Forelimb muscle (tissue), 1 donor: ENCODE measurements at regions not wholly inside any gene's neighbourhood (a gene's known extent, or its start where the extent isn't known, plus 50 kb on each side); places are given as distances from the start of the nearest gene placed in this dataset.
A peak's percentile ranks its signal among the peaks of the same experiment; 100 is the strongest.

ENCODE experiments used
- DNase-seq: peaks from one replicate; pipeline ENCODE4 v3.0.0-alpha.2; 2013; ENCODE audit warnings: low read depth

DNA sequence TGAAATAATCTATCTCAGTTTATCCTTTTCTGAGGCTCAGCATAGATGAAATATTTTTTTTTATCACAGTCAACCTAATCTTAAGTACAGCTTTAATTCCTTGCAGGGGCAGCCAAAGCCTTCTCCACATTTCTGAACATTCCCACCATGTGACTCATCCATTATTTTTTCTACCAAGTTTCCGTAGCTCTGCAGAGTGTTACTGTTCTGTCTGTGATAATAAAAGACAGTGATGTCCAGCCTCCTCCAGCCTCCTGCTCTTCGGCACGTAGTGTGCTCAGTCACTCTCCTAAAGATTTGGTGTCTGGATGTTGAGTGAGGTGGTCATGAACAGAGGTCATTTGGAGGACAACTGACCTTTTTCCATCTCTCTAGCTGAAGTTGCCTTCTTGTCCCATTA, 338.1 kb upstream of the ADAMTS16 start:
- no peak for DNase-seq

DNA sequence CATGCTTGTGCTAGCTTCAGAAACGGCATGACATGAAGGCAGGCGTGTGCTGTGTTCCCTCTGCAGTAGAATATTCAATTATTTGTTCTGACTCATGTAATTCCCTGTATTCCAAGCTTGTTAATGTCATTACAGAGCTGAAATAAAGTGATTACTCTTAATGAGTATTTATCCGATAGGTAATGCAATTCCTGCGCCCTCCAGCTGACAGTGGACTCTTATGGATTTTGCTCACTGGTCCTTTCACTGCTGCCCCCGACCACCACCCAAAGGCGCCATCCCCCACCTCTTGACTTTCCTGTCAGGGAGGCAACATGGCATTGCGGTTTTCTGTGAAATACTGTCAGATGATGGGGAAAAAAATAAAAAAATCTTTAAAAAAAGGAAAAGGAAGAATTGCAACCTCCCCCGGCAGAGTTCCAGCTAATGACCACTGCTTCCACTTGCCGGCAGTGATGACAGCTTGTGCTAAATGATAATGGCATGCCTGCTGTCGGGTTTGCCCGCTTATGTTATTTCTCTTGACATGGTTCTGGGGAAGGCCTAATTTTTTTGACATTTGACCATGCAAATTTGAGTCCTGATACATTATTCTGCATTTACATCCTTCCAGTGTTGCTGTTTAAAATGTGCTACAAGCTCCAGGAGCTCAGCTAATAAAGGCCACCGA, 335.3 kb upstream of the ADAMTS16 start:
- DNase-seq, result no peak

DNA sequence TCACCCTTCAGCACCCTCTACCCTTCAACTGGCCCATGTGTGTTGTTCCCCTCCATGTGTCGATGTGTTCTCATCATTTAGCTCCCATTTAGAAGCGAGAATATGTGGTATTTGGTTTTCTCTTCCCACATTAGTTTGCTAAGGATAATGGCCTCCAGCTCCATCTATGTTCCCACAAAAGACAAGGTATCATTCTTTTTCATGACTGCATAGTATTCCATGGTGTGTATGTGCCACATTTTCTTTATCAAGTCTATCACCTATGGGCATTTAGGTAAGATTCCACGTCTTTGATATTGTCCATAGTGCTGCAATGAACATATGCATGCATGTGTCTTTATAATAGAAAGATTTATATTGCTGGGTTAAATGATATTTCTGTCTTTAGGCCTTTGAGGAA, 325.1 kb upstream of the ADAMTS16 start:
- DNase-seq, result no peak

DNA sequence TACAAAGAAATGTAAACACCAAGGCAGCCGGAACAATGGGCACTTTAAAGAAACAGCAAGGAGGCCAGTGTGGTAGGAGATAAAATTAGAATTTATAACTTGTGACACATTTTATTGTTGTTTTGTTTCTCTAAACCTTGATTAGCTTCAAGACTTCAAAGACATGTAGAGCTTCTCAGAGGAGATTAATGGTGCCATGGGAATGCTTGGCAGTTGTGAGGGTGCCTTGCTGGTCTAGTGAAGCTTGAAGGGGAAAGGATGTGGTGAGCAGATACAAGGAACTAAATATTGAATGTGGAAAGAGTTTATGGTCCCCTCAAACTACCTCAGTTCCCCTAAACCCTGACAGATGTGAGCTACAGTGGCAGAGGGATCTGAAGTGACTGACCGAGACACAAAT, 322.4 kb upstream of the ADAMTS16 start:
- DNase-seq, result no peak

DNA sequence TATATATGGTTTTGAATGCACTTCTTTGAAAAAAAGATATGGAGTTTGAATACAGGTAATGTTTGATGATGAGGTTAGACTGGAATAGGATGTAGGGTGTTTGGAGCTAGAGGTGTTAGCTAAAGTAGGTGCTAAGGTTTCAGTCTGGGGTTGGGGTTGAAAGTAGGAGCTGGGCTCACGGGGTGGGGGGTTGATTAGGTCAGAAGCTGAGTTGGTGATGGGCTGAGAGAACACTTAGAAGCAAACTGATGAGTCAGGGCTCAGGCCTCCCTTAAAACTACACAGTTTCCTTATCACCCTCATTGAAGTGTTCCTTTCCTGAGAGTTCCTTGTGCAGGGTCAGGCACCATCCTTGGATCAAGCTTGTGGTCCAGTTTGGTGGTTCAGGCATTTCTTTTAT, 308.8 kb upstream of the ADAMTS16 start:
- no peak for DNase-seq

DNA sequence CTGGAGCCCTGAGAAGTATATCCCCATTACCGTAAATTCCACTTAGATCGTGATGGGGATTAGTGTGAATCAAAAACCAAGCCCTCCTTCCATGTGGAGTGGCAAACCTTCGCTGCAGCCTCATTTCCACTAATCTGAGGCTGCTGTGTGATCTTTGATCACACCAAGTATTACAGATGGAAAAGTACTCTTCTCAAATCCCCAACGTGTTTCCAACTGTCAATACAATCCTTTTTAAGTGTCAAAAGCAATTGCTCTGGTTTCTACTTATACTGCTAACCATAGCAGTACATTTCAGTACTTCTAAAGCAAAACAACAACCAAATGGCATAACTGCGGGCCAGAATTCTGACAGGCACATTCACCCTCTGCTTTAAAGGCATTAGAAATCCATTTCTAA, 307.7 kb upstream of the ADAMTS16 start:
- no peak for DNase-seq

DNA sequence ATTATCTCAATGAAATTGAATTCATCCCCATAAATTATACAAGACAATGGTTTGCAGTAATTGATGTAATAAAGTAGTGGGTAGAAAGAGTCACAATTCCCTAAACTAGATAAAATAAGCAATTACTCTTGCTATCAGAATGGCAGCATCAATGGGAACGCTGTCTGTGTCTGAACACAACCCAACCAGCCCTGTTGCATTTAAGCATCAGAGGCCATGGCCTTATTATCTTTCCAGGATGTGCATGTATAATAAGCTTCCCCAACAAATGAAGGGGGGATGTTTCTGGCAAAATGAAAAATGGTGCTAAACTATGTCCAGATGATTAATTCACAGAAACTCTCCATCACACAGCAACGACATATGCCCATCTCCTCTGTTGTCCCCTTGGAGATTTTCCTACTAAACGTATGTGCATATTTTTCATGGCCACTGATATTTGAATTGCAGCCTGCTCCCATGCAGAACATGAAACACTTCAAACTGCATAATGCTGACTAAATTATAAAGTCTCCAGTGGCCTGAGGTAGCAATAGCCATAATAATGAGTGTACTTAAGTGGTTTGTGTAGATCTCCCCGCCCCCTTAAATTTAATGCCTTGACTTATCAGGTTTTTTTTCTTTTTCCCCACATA, 306.9 kb upstream of the ADAMTS16 start:
- DNase-seq, result no peak

DNA sequence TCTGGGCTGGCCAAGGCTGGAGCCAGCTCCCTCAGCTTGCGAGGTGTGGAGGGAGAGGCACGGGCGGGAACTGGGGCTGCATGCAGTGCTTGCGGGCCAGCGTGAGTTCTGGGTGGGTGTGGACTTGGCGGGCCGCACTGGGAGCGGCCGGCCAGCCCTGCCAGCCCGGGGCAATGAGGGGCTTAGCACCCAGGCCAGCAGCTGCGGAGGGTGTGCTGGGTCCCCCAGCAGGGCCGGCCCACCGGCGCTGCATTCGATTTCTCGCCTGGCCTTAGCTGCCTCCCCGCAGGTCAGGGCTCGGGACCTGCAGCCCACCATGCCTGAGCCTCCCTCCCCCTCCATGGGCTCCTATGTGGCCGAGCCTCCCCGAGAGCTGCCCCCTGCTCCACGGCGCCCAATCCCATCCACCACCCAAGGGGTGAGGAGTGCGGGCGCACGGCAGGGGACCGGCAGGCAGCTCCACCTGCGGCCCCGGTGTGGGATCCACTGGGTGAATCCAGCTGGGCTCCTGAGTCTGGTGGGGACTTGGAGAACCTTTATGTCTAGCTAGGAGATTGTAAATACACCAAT, 302.6 kb upstream of the ADAMTS16 start:
- no peak for DNase-seq

DNA sequence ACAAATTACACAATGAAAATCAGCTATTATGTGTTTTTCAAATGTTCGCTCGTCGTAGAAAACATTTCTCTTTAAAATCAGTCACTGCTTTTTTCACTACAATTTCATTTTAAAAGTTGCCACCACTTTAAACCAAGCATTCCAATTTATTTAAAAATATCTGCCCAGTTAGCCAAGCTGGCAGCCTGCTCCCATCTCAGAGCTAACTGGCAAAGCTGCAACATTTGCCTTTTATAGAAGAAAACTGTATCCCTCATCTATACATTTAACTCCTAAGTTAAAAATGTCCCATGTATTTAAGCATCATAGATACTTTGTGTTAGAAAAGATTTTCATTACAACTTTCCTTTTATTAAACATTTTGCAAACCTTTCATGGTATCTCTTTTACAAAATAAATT, 294.9 kb upstream of the ADAMTS16 start:
- DNase-seq, result no peak

DNA sequence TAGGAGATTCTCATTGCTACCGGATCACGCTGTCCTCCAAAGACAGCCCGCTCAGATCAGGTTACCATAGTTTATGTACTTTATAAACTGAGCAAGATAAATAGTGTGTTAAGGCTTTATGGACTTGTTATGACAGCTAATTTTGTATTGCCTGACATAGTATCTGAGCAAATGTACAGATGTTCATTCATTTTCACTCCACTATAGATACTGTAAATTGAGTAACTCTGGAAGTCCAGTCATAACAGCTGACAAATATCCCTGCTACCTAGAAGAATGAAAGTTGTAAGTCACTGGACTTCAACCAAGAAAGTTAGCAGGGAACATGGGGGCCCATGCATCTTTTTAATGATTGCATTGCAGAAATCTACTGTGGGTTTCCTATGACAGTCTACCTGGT, 292.4 kb upstream of the ADAMTS16 start:
- DNase-seq, result no peak

DNA sequence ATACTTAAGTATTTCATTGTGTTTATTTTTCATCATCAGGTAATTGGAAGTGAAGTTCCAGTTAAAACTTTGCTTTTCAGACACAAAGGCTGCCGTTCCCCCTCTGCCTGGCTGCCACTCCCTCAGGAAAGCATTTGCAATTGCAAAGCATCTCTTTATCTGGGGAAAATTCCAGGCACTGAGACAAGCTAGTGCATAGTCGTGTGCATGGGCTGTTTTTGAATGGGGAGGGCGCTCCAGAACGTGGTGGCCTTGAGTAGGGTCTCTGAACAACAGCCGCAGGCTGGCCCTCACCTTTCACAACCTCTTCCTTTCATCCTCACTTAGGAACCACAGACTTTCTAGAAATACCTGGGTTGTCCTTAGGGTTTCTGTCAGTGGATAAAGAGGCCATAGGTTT, 285.1 kb upstream of the ADAMTS16 start:
- DNase-seq, result no peak

DNA sequence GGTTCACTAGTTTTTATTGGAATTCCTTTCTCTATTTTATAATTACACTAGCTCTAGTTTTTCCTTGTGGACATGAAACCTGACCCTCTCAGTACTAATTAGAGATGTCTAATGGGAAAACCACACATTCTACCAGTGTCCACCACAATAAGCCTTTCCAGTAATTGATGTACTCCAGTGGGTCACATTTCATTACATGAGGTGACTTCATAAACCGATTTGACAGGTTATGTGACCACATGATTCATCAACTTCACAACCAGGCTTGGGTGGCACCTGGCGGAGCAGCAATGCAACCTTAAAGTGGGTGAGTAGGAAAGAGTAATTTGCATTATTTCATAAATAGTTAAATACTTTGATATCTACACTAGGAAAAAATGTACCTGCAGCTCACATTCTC, 284.2 kb upstream of the ADAMTS16 start:
- no peak for DNase-seq

DNA sequence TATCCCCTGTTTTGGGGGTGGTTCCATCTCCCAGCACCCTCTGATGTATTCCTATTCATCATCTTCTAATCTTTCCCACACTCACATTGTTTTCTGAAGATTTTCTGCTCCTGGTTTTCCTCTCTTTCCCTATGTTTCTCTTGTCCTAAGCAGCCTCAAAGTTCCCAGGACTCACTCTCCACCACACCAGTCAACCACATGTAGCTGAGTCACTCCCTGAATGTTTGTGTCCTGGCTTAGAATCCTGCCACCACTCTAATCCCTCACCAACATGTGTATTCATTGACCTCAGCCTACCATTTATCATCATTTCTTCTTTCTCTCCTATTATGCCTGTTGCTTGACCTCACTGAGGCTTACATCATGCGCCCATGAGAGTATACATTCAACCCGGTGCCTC, 282.4 kb upstream of the ADAMTS16 start:
- DNase-seq, result no peak

DNA sequence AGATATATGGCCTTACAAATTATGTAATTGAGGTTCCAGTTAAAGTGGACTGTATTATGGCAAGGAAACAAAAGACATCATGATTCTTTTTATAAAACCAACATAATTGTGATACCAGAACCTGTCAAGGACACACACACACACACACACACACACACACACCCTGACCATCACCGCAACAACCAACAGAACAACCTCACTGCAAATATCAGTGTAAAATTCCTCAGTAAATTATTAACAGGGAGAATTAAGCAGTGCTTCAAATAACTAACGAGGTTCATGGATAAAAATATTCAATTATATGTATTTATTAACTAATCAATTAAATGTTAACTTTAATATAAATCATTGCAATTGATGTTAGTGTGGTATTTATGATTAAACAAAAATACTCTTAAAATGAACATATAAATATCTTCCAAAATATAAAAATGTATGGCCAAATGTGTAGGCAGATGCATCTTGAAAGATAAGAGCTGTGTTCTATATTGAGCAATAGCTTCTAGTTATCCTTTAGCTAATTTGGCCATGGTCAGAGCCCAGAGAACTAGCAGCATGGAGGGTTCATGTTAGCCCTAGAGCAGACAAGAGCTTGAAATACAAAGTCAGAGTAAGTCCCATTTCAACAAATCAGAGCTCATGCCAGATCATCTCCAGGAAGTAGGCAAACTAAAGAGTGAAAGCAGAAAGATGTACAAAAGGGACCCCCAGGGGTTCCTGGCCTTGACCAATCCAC, 280.5 kb upstream of the ADAMTS16 start:
- no peak for DNase-seq

DNA sequence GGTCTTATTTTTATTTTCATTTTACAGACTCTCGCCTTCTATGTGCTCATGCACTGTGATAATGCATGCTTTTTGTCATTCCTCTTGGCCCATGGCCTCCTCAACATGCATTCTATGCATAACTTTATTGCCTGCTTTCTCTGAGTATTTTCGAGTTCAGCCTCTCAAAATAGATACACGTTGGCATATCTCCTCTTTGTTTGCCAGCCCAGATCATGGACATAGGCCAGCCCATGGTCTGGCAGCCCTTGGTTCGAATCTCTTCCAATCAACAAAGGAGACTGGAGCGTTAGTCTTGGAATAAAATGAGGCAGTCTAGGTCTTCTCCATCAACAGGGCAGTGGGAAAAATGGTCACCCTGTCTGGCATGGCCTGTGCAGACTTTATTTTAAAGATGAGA, 279.5 kb upstream of the ADAMTS16 start:
- DNase-seq, result no peak

DNA sequence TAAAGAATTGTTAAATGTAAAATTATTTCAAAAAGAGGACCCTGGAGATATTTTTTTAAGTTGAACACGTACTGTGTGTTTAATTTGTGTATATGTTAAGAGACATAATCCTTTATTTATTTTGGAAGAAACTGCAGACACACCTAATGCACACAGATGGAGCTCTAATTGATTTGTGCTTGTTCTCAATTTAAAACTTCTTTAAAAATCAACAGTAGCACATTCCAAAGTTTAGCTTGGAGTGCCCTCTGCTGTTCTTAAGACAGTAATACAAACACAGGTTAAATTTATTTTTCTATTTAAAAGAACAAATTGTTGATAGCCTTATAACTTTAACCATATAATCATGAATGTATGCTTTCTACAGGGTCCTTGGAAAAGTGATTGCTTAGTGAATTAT, 277.6 kb upstream of the ADAMTS16 start:
- peak; percentile 11 for DNase-seq

DNA sequence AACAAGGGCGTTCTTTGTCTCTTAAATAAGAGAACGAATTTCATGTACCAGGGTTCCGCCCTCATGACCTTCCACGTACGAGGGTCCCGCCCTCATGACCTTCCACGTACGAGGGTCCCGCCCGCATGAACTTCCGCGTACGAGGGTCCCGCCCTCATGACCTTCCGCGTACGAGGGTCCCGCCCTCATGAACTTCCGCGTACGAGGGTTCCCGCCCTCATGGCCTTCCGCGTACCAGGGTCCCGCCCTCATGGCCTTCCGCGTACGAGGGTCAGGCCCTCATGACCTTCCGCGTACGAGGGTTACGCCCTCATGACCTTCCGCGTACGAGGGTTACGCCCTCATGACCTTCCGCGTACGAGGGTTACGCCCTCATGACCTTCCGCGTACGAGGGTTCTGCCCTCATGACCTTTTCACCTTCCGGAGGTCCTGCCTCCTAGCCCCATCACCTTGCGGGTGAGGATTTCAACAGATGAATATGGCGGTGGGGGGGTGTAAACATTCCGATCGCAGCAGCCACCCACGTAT, 273.9 kb upstream of the ADAMTS16 start:
- no peak for DNase-seq

DNA sequence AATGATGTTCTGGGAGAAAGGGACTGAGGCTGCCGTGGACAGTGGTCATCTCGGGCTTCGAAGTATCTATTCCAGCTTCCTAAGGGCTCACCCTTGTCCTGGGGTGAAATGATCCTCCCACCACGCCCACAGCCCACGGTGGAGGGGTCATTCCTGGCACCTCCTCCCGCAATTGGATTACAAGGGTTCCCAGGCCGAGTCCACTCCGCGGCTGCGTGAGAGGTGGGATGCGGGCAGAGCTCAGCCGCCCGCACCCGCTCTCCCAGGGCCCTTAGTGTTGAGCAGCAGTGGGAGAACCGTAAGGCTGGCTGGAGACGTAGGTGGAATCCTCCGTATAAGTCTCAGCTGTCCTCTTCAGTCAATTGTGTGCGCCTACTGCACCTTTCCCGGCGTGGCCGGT, 273.3 kb upstream of the ADAMTS16 start:
- no peak for DNase-seq

DNA sequence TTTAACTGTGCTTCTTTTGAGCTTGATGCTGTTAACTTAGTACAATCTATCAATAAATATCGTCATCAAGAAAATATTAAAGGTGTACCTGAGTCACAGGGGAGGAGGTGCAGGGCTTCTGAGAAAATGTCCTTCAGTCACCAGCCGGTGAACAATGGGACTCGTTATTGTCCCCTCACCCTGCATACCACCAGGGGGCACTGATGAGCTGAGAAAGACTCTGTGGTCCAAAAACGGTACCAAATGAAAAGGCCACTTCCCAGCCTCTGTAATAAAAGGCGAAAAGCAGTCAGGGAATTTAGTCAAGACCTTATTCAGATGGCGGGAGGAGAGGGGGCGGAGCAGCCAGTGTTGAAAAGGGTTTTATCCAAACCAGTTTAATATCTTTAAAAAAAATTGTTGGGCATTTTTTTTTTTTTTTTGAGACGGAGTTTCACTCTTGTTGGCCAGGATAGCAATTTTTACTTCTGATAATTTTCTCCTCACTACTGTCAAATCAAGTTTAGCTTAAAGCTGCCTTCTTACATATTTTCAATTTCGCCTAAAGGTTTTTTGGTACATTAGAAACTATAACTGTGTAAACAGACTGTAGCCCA, 271.9 kb upstream of the ADAMTS16 start:
- DNase-seq, result no peak

DNA sequence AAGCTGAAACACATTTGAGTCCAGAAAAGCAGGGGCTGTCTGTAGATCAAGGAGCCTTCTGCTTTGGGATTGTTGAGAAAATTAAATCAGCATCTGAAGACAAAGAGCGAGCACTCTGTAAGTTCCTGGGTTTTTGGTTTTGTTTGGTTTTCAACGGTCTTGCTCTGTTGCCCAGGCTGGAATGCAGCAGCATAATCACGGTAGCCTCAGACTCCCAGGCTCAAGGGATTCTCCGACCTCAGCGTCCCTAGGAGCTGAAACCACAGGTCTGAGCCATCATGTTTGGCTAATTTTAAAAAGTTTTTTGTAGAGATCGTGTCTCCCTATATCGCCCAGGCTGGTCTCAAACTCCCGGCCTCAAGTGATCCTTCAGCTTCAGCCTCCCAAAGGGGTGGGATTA, 266.5 kb upstream of the ADAMTS16 start:
- no peak for DNase-seq

DNA sequence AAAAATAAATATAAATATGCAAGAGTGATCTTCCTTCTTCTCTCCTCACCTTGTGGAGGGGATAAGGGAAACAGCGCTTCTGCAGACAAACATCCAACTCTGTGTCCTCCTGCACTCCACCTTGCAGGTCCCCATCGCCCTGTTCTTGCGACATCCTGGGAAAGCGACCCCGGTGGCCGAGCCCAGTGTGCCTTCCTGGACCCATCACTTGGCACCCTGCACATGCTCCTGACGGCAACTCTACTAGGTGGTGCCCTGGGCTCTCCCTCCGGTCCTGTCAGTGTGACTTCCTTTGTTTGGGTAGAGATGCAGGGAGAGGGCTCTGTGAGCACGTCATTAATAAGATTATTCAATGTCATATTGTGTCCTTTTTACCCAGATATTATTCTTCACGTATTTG, 266.0 kb upstream of the ADAMTS16 start:
- DNase-seq, result no peak

DNA sequence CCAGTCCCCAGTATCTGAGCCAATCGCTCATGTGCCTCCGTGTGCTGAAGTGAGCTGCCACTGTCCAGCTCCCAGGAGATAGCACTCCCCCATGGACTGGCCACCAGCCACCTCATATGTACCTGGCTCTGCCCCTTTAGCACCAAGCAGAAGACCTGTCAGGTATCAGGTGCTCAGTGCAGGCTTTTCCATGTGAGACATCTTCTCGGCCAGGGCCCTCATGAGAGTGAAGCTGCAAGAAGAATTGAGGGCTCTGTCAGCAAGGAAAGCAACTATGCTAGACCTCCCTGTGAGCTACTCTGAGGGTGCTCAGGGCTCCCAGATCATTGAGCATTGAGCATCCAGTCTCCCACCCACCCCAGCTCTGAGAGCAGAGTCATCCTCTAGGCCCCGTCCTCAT, 264.2 kb upstream of the ADAMTS16 start:
- DNase-seq, result no peak
